Fibroblast of lung (primary cell): ENCODE measurements at regions not wholly inside any gene's neighbourhood (a gene's known extent, or its start where the extent isn't known, plus 50 kb on each side); places are given as distances from the start of the nearest gene placed in this dataset.

Experiments used
- CTCF ChIP-seq, 2 donors: IDR thresholded peaks in 1 of 2; conservative IDR thresholded peaks in 1 of 2; 1 replicate in 1 of 2; 2 replicates in 1 of 2; pipeline ENCODE4 v1.5.1; 2011 to 2012; ENCODE audit warnings: low read length in 2 of 2, control low read depth in 1 of 2, inconsistent platforms in 1 of 2, low read depth in 1 of 2, mild to moderate bottlenecking in 1 of 2
- EZH2 ChIP-seq: IDR thresholded peaks from 2 replicates; pipeline ENCODE4 v1.5.1; 2012; ENCODE audit warnings: low read length, control low read depth, mild to moderate bottlenecking; ENCODE audit errors: missing control alignments

DNA sequence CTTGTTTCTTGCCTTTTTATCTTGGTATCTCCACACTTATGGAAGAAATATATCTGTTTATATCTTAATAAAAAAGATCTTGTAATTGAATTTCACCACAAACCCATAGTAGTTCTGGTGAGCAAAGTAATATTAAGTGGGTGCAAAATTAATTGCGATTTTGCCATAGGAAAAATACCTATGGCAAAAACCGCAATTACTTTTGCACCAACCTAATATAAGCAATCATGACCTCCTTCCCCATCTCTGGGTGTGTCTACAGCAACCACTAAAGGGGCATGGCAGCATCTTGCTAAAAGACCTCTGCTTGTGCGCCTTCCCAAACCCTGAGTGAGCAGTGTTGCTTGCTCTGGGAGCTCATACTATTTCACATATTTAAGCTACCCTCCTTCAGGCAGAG, 124.2 kb upstream of the GUCY1A1 start:
- TF ChIP-seq CTCF (conservative IDR thresholded peaks at IDR 0.05 in 1 of 2, IDR thresholded peaks at IDR 0.05 in 1 of 2; ENCODE audit: low read depth in 1 of 2, low read length in 2 of 2) (no peak), EZH2 (no peak)
